ENCODE measurements at regions not wholly inside any gene's neighbourhood (a gene's known extent, or its start where the extent isn't known, plus 50 kb on each side); places are given as distances from the start of the nearest gene placed in this dataset.

- H3K27me3 Mint-ChIP-seq = no peaks in the 10 kb centered on the region
- H3K4me1 Mint-ChIP-seq = no peaks in the 10 kb centered on the region
- DNase-seq (no peak), ATAC-seq (no peak)
- no peaks in the 10 kb centered on the region for H3K36me3 Mint-ChIP-seq (ENCODE audit: low read depth)
- H3K27ac Mint-ChIP-seq = no peak overlapping the region
- H3K4me3 Mint-ChIP-seq = no peak overlapping the region
- peaks cover 16% of the 10 kb centered on the region for H3K9me3 Mint-ChIP-seq
Measured at GRCh38 chr6:132007474-132008190, 56.5 kb upstream of the CCN2 start.

GRCh38 chr6:132005178-132005577 is 54.0 kb upstream of the CCN2 start:
- Mint-ChIP-seq H3K4me3 (no peak overlapping the region), H3K27me3 (no peaks in the 10 kb centered on the region), H3K36me3 (ENCODE audit: low read depth) (no peaks in the 10 kb centered on the region), H3K4me1 (no peaks in the 10 kb centered on the region), H3K9me3 (peaks cover 16% of the 10 kb centered on the region), H3K27ac (no peak overlapping the region)
- ATAC-seq (no peak), DNase-seq (no peak)

- DNase-seq (no peak), ATAC-seq (no peak)
- Mint-ChIP-seq H3K4me3 (no peak overlapping the region), H3K4me1 (no peaks in the 10 kb centered on the region), H3K27me3 (no peaks in the 10 kb centered on the region), H3K36me3 (ENCODE audit: low read depth) (no peaks in the 10 kb centered on the region), H3K27ac (no peak overlapping the region), H3K9me3 (peaks cover 16% of the 10 kb centered on the region)
Measured at GRCh38 chr6:132004668-132005067, 53.5 kb upstream of the CCN2 start.

- H3K27ac Mint-ChIP-seq = no peak overlapping the region
- DNase-seq (no peak), ATAC-seq (no peak)
- no peak overlapping the region for H3K4me3 Mint-ChIP-seq
- H3K36me3 Mint-ChIP-seq (ENCODE audit: low read depth) = no peaks in the 10 kb centered on the region
- H3K9me3 Mint-ChIP-seq = peaks cover 19% of the 10 kb centered on the region
- no peaks in the 10 kb centered on the region for H3K27me3 Mint-ChIP-seq
- H3K4me1 Mint-ChIP-seq = no peaks in the 10 kb centered on the region
Measured at GRCh38 chr6:132003516-132004178, 52.5 kb upstream of the CCN2 start.

Data from activated naive CD8-positive, alpha-beta T cell treated with anti-CD3 and anti-CD28 coated beads, Interleukin-2, amount 50 U/mL, for 24 hours (primary cell).